Panc1 (cell line): ENCODE measurements at regions not wholly inside any gene's neighbourhood (a gene's known extent, or its start where the extent isn't known, plus 50 kb on each side); places are given as distances from the start of the nearest gene placed in this dataset.

Source experiments
- ATAC-seq: fragments of 200-7000 bp; cut with Tn5 transposase; 2 replicates; pipeline ENCODE4 v1.9.1; 2020; ENCODE audit warnings: mild to moderate bottlenecking, moderate library complexity
- BruUV-seq: library from RNA; stranded (reverse); fragments of 400-500 nt; replicated peaks from 2 replicates; lab custom pipeline; 2021; lab: Mats Ljungman, UMichigan
- CTCF ChIA-PET: fragments of 300-600 bp; sonication (Branson Sonifier 250); formaldehyde crosslinking; loops from one replicate; lab custom pipeline; 2022; ENCODE audit warnings: antibody characterized with exemption; lab: Charles Lee
- POLR2A ChIA-PET: fragments of 300-600 bp; sonication (Branson Sonifier 250); formaldehyde crosslinking; loops from one replicate; lab custom pipeline; 2022; ENCODE audit warnings: antibody characterized with exemption; lab: Charles Lee
- DNase-seq: peaks from one replicate; pipeline ENCODE4 v3.0.0-alpha.2; 2010; ENCODE audit warnings: low read depth, low spot score
- H3K27ac ChIP-seq: 2 replicates; pipeline ENCODE4 v1.5.1; 2011; ENCODE audit warnings: mild to moderate bottlenecking, low read length, inconsistent platforms
- H3K27me3 ChIP-seq: fragments of 200-500 bp; sonication (Bioruptor generic); 2 replicates; pipeline ENCODE4 v1.6.0; 2014; ENCODE audit warnings: low read length, inconsistent platforms; ENCODE audit not compliant: control insufficient read depth, insufficient read depth
- H3K36me3 ChIP-seq: fragments of 200-500 bp; sonication (Bioruptor generic); 2 replicates; pipeline ENCODE4 v1.5.1; 2014; ENCODE audit warnings: inconsistent platforms, mild to moderate bottlenecking, low read length, moderate library complexity; ENCODE audit not compliant: control insufficient read depth, insufficient read depth
- H3K4me1 ChIP-seq: 2 replicates; pipeline ENCODE4 v1.5.1; 2011; ENCODE audit warnings: inconsistent platforms, mild to moderate bottlenecking, low read length, moderate library complexity; ENCODE audit not compliant: control insufficient read depth, insufficient read depth
- H3K4me3 ChIP-seq, 2 experiments: 2 replicates each; pipeline ENCODE4 v1.5.1; 2011 to 2012; ENCODE audit warnings: low read depth in 2 of 2, low read length in 2 of 2, mild to moderate bottlenecking in 2 of 2, inconsistent platforms in 1 of 2, moderate library complexity in 1 of 2
- H3K9me3 ChIP-seq: fragments of 200-500 bp; sonication (Bioruptor generic); 2 replicates; pipeline ENCODE4 v1.5.1; 2014; ENCODE audit warnings: low read depth, mild to moderate bottlenecking, inconsistent platforms, low read length, moderate library complexity; ENCODE audit not compliant: control insufficient read depth, insufficient read depth
- CTCF ChIP-seq: fragments of 450-650 bp; IDR thresholded peaks from 2 replicates; pipeline ENCODE4 v1.5.1; 2017; ENCODE audit warnings: mild to moderate bottlenecking
- POLR2AphosphoS5 ChIP-seq: IDR thresholded peaks from 2 replicates; pipeline ENCODE4 v1.6.1; 2012; ENCODE audit warnings: mild to moderate bottlenecking, low read depth, low read length, moderate library complexity
- REST ChIP-seq, 2 experiments: IDR thresholded peaks; 2 replicates each; pipeline ENCODE4 v1.6.1; 2011 to 2012; ENCODE audit warnings: low read depth in 2 of 2, control low read depth in 1 of 2, low read length in 1 of 2, mild to moderate bottlenecking in 1 of 2, moderate library complexity in 1 of 2; ENCODE audit not compliant: insufficient read depth in 1 of 2
- SIN3A ChIP-seq: IDR thresholded peaks from 2 replicates; pipeline ENCODE4 v1.6.1; 2012; ENCODE audit warnings: low read depth, mild to moderate bottlenecking, low read length, moderate library complexity, borderline replicate concordance; ENCODE audit not compliant: insufficient read depth
- TCF7L2 ChIP-seq: IDR thresholded peaks from 2 replicates; pipeline ENCODE4 v1.6.1; 2011; ENCODE audit warnings: mild to moderate bottlenecking, low read depth, low read length, inconsistent platforms
- in situ Hi-C: cut with HindIII; loops from 2 replicates; pipeline ENCODE4 v1.10.0; 2016; ENCODE audit warnings: low sequenced_read_pairs, low pct_unique_long_range_greater_than_20kb
- intact Hi-C: fragments of 100-400 bp; cut with micrococcal nuclease; formaldehyde crosslinking; loops from one replicate; pipeline ENCODE4 v1.10.0; 2022; ENCODE audit not compliant: unreplicated experiment

- no peaks in the 10 kb centered on the region for H3K36me3 ChIP-seq
- BruUV-seq, result no TSS peak
- in situ Hi-C loops, result no loop called here
- H3K4me3 ChIP-seq, result no peak overlapping the region
- ChIA-PET POLR2A (no interaction called here), CTCF (no interaction called here)
- TF ChIP-seq SIN3A, result no peak
- no peak for TF ChIP-seq CTCF
- no peak for TF ChIP-seq REST (IDR thresholded peaks at IDR 0.05; ENCODE audit: insufficient read depth in 1 of 2, low read depth in 2 of 2, low read length in 1 of 2)
- TF ChIP-seq POLR2AphosphoS5, result no peak
- TF ChIP-seq TCF7L2, result no peak
- DNase-seq (no peak), ATAC-seq (no peak)
- no peak overlapping the region for H3K27ac ChIP-seq
- no peaks in the 10 kb centered on the region for H3K27me3 ChIP-seq
- H3K9me3 ChIP-seq, result no peaks in the 10 kb centered on the region
- no peaks in the 10 kb centered on the region; the same call in 1 of the 2 replicates for H3K4me1 ChIP-seq
- intact Hi-C loops, result no loop called here
Observed at GRCh38 chr2:241943209-241943850, 73.8 kb downstream of the RTP5 start.

GRCh38 chr2:241943961-241944575, 74.5 kb downstream of the RTP5 start:
- Histone ChIP-seq H3K4me1 (no peaks in the 10 kb centered on the region; the same call in 1 of the 2 replicates), H3K27ac (no peak overlapping the region), H3K36me3 (no peaks in the 10 kb centered on the region), H3K9me3 (no peaks in the 10 kb centered on the region), H3K27me3 (no peaks in the 10 kb centered on the region), H3K4me3 (no peak overlapping the region)
- CTCF ChIA-PET, result no interaction called here
- intact Hi-C loops (no loop called here), in situ Hi-C loops (no loop called here)
- no TSS peak for BruUV-seq
- TF ChIP-seq SIN3A, result no peak
- no peak for DNase-seq
- no peak for ATAC-seq
- POLR2A ChIA-PET, result no interaction called here

- Histone ChIP-seq H3K27me3 (no peaks in the 10 kb centered on the region), H3K36me3 (no peaks in the 10 kb centered on the region), H3K4me3 (no peak overlapping the region), H3K27ac (no peak overlapping the region), H3K9me3 (no peaks in the 10 kb centered on the region), H3K4me1 (no peaks in the 10 kb centered on the region; the same call in 1 of the 2 replicates)
- no TSS peak for BruUV-seq
- no peak for TF ChIP-seq SIN3A
- no peak for TF ChIP-seq CTCF
- TF ChIP-seq REST (IDR thresholded peaks at IDR 0.05; ENCODE audit: insufficient read depth in 1 of 2, low read depth in 2 of 2, low read length in 1 of 2), result no peak
- POLR2A ChIA-PET, result no interaction called here
- CTCF ChIA-PET, result no interaction called here
- intact Hi-C loops (no loop called here), in situ Hi-C loops (no loop called here)
- DNase-seq (no peak), ATAC-seq (no peak)
Observed at GRCh38 chr2:241944821-241945220, 75.3 kb downstream of the RTP5 start.
